WTC11 (cell line): ENCODE measurements at regions not wholly inside any gene's neighbourhood (a gene's known extent, or its start where the extent isn't known, plus 50 kb on each side); places are given as distances from the start of the nearest gene placed in this dataset.
A peak's percentile ranks its signal among the peaks of the same experiment; 100 is the strongest.
"Not testable (repeated sequence)": the region's sequence is repeated elsewhere in the genome, so short reads cannot be mapped to it uniquely, and the experiment has no call there.

Source experiments
- ATAC-seq: fragments of 200-7000 bp; cut with Tn5 transposase; 2 replicates; pipeline ENCODE4 v1.10.0; 2021; ENCODE audit warnings: mild to moderate bottlenecking, moderate library complexity
- CTCF ChIA-PET: fragments of 300-600 bp; sonication (Branson Sonifier 250); formaldehyde crosslinking; loops from one replicate; lab custom pipeline; 2021; ENCODE audit warnings: antibody characterized with exemption; lab: Charles Lee
- POLR2A ChIA-PET: fragments of 350-600 bp; sonication (Branson Sonifier 250); formaldehyde crosslinking; loops from one replicate; lab custom pipeline; 2021; ENCODE audit warnings: antibody characterized with exemption; lab: Charles Lee
- DNase-seq: peaks from one replicate; pipeline ENCODE4 v3.0.0; 2021; ENCODE audit warnings: low spot score
- H3K27ac Mint-ChIP-seq: 2 replicates; pipeline ENCODE4 v1.8.0; 2021; ENCODE audit warnings: mixed read lengths
- H3K27me3 Mint-ChIP-seq: 2 replicates; pipeline ENCODE4 v1.8.0; 2021; ENCODE audit warnings: low read depth, mild to moderate bottlenecking, moderate library complexity, mixed read lengths
- H3K36me3 Mint-ChIP-seq: 2 replicates; pipeline ENCODE4 v1.8.0; 2021; ENCODE audit warnings: mixed read lengths
- H3K4me1 Mint-ChIP-seq: 2 replicates; pipeline ENCODE4 v1.8.0; 2022; ENCODE audit warnings: mixed read lengths
- H3K4me3 Mint-ChIP-seq: 2 replicates; pipeline ENCODE4 v1.8.0; 2021; ENCODE audit warnings: mild to moderate bottlenecking, moderate library complexity, mixed read lengths
- H3K9me3 Mint-ChIP-seq: 2 replicates; pipeline ENCODE4 v1.8.0; 2021; ENCODE audit warnings: mixed read lengths
- HMGA2 ChIP-seq: fragments of 250-450 bp; sonication (Bioruptor Pico); IDR thresholded peaks from 2 replicates; pipeline ENCODE4 v1.4.0; 2021; ENCODE audit warnings: mild to moderate bottlenecking, moderate library complexity
- KAT7 ChIP-seq: sonication (generic); formaldehyde crosslinking; IDR thresholded peaks from 2 replicates; pipeline ENCODE4 v1.8.1; 2023; ENCODE audit warnings: missing genetic modification reagents, mild to moderate bottlenecking, borderline replicate concordance
- MXD4 ChIP-seq: fragments of 250-450 bp; sonication (Bioruptor Pico); IDR thresholded peaks from 2 replicates; pipeline ENCODE4 v1.8.0; 2021; ENCODE audit warnings: mild to moderate bottlenecking, moderate library complexity, borderline replicate concordance
- MYBL2 ChIP-seq: sonication (generic); formaldehyde crosslinking; IDR thresholded peaks from 2 replicates; pipeline ENCODE4 v1.8.1; 2023; ENCODE audit warnings: mild to moderate bottlenecking, moderate library complexity, missing genetic modification reagents
- NR3C1 ChIP-seq: sonication (generic); formaldehyde crosslinking; conservative IDR thresholded peaks from 2 replicates; pipeline ENCODE4 v1.8.1; 2023; ENCODE audit warnings: low read depth, mild to moderate bottlenecking, missing genetic modification reagents
- ZNF232 ChIP-seq: sonication (generic); formaldehyde crosslinking; IDR thresholded peaks from 2 replicates; pipeline ENCODE4 v1.8.0; 2022; ENCODE audit warnings: mild to moderate bottlenecking, missing genetic modification reagents
- TF ChIP-seq, protein P1 (sequence below): sonication (generic); formaldehyde crosslinking; IDR thresholded peaks from 2 replicates; pipeline ENCODE4 v1.8.0; 2023; ENCODE audit warnings: mild to moderate bottlenecking, missing genetic modification reagents
- TF ChIP-seq, protein P2 (sequence below): fragments of 250-450 bp; sonication (Bioruptor Pico); IDR thresholded peaks from 2 replicates; pipeline ENCODE4 v1.9.0; 2021; ENCODE audit warnings: mild to moderate bottlenecking
- TF ChIP-seq, protein P3 (sequence below): sonication (generic); formaldehyde crosslinking; IDR thresholded peaks from 2 replicates; pipeline ENCODE4 v1.8.0; 2022; ENCODE audit warnings: mild to moderate bottlenecking, missing genetic modification reagents
- TF ChIP-seq, protein P4 (sequence below): sonication (generic); formaldehyde crosslinking; IDR thresholded peaks from 2 replicates; pipeline ENCODE4 v1.8.1; 2022; ENCODE audit warnings: mild to moderate bottlenecking, missing genetic modification reagents, moderate library complexity, borderline replicate concordance
- TF ChIP-seq, protein P5 (sequence below): sonication (generic); formaldehyde crosslinking; IDR thresholded peaks from 2 replicates; pipeline ENCODE4 v1.8.1; 2022; ENCODE audit warnings: low read depth, mild to moderate bottlenecking, moderate library complexity, missing genetic modification reagents, borderline replicate concordance
- TF ChIP-seq, protein P6 (sequence below): sonication (generic); formaldehyde crosslinking; IDR thresholded peaks from 2 replicates; pipeline ENCODE4 v1.8.1; 2022; ENCODE audit warnings: low read depth, missing genetic modification reagents, borderline replicate concordance
- TF ChIP-seq, protein P7 (sequence below): fragments of 250-450 bp; sonication (Bioruptor Pico); conservative IDR thresholded peaks from 2 replicates; pipeline ENCODE4 v1.9.0; 2021; ENCODE audit warnings: mild to moderate bottlenecking

DNA sequence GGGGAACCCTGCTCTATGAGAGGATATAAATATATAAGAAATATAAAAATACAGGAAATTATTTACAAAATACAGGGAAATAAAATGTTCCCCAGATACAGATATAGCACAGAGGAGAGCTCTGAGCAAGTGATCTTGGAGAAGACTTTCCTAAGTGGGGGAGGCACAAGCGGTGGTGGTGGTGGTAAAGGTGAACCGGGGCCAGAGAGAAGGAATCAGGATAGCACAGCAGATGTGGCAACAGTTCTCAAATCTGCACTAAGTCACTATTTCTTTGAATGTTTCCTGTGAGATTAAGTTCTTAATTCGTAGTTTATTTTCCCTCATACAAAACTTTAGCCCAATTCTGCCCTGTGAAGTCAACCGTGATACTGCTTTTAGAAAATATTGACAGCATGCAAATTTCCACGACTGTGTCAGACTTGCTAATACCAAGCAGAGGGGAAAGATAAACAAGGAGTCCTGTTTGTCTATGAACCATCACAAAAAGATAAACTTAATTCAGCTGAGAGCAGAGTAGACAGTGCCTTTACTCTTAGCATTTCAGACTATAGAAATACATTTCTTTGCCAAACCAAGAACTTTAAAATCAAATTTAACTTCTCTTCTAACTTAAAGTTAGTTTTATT, 237.5 kb upstream of the POGK start (continued):
- TF ChIP-seq, protein P1, sequence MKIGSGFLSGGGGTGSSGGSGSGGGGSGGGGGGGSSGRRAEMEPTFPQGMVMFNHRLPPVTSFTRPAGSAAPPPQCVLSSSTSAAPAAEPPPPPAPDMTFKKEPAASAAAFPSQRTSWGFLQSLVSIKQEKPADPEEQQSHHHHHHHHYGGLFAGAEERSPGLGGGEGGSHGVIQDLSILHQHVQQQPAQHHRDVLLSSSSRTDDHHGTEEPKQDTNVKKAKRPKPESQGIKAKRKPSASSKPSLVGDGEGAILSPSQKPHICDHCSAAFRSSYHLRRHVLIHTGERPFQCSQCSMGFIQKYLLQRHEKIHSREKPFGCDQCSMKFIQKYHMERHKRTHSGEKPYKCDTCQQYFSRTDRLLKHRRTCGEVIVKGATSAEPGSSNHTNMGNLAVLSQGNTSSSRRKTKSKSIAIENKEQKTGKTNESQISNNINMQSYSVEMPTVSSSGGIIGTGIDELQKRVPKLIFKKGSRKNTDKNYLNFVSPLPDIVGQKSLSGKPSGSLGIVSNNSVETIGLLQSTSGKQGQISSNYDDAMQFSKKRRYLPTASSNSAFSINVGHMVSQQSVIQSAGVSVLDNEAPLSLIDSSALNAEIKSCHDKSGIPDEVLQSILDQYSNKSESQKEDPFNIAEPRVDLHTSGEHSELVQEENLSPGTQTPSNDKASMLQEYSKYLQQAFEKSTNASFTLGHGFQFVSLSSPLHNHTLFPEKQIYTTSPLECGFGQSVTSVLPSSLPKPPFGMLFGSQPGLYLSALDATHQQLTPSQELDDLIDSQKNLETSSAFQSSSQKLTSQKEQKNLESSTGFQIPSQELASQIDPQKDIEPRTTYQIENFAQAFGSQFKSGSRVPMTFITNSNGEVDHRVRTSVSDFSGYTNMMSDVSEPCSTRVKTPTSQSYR (CRISPR knock-in tag), result no peak
- TF ChIP-seq, protein P2, sequence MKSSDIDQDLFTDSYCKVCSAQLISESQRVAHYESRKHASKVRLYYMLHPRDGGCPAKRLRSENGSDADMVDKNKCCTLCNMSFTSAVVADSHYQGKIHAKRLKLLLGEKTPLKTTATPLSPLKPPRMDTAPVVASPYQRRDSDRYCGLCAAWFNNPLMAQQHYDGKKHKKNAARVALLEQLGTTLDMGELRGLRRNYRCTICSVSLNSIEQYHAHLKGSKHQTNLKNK, result no peak
- TF ChIP-seq NR3C1 (CRISPR knock-in tag) (no peak), ZNF232 (CRISPR knock-in tag) (no peak), MXD4 (CRISPR knock-in tag) (no peak), KAT7 (CRISPR knock-in tag) (no peak)
- TF ChIP-seq, protein P3, sequence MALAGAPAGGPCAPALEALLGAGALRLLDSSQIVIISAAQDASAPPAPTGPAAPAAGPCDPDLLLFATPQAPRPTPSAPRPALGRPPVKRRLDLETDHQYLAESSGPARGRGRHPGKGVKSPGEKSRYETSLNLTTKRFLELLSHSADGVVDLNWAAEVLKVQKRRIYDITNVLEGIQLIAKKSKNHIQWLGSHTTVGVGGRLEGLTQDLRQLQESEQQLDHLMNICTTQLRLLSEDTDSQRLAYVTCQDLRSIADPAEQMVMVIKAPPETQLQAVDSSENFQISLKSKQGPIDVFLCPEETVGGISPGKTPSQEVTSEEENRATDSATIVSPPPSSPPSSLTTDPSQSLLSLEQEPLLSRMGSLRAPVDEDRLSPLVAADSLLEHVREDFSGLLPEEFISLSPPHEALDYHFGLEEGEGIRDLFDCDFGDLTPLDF (CRISPR knock-in tag), result no peak
- TF ChIP-seq, protein P4, sequence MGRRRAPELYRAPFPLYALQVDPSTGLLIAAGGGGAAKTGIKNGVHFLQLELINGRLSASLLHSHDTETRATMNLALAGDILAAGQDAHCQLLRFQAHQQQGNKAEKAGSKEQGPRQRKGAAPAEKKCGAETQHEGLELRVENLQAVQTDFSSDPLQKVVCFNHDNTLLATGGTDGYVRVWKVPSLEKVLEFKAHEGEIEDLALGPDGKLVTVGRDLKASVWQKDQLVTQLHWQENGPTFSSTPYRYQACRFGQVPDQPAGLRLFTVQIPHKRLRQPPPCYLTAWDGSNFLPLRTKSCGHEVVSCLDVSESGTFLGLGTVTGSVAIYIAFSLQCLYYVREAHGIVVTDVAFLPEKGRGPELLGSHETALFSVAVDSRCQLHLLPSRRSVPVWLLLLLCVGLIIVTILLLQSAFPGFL (CRISPR knock-in tag), result no peak
- TF ChIP-seq, protein P5, sequence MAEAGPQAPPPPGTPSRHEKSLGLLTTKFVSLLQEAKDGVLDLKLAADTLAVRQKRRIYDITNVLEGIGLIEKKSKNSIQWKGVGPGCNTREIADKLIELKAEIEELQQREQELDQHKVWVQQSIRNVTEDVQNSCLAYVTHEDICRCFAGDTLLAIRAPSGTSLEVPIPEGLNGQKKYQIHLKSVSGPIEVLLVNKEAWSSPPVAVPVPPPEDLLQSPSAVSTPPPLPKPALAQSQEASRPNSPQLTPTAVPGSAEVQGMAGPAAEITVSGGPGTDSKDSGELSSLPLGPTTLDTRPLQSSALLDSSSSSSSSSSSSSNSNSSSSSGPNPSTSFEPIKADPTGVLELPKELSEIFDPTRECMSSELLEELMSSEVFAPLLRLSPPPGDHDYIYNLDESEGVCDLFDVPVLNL, result no peak
- TF ChIP-seq, protein P6, sequence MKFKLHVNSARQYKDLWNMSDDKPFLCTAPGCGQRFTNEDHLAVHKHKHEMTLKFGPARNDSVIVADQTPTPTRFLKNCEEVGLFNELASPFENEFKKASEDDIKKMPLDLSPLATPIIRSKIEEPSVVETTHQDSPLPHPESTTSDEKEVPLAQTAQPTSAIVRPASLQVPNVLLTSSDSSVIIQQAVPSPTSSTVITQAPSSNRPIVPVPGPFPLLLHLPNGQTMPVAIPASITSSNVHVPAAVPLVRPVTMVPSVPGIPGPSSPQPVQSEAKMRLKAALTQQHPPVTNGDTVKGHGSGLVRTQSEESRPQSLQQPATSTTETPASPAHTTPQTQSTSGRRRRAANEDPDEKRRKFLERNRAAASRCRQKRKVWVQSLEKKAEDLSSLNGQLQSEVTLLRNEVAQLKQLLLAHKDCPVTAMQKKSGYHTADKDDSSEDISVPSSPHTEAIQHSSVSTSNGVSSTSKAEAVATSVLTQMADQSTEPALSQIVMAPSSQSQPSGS, result no peak

DNA sequence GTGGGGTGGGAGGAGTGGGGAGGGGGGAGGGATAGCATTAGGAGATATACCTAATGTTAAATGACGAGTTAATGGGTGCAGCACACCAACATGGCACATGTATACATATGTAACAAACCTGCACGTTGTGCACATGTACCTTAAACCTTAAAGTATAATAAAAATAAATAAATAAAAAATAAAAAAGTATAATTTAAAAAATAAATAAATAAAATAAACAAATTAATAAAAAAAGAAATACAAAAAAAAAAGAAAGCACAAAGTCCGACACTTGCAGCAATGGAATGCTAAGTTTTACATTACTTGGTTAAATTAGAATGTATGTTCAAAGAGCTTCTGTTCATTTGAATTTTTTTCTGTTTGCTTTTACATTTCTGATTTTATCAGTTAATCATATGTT, 236.5 kb upstream of the POGK start:
- CTCF ChIA-PET, H3K27ac Mint-ChIP-seq, H3K36me3 Mint-ChIP-seq, DNase-seq, H3K4me1 Mint-ChIP-seq, H3K4me3 Mint-ChIP-seq, ATAC-seq, H3K27me3 Mint-ChIP-seq, POLR2A ChIA-PET: not testable (repeated sequence)
- H3K9me3 Mint-ChIP-seq, result peaks cover 13% of the 10 kb centered on the region
- TF ChIP-seq HMGA2 (CRISPR knock-in tag), result peak; percentile 94

DNA sequence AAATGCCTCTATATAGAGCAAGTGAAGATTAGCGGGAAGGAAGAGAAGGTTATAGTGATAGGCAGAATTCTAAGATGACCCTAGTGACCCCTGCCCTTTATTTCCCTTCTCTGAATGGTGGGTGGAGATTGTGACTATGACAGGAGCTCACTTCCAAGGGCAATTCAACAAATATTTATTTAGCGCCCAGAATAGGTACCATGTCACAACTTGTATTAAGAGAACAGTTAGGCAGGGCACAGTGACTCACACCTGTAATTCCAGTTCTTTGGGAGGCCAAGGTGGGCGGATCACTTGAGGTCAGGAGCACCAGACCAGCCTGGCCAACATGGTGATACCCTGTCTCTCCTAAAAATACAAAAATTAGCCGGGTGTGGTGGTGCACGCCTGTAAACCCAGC, 236.0 kb upstream of the POGK start:
- H3K27me3 Mint-ChIP-seq, result no peaks in the 10 kb centered on the region
- ATAC-seq, result no peak
- CTCF ChIA-PET, result no interaction called here

More for the DNA sequence above, 236.0 kb upstream of the POGK start:
- H3K27ac Mint-ChIP-seq, result no peak overlapping the region
- POLR2A ChIA-PET, result no interaction called here
- no peaks in the 10 kb centered on the region for H3K36me3 Mint-ChIP-seq
- TF ChIP-seq, protein P7, sequence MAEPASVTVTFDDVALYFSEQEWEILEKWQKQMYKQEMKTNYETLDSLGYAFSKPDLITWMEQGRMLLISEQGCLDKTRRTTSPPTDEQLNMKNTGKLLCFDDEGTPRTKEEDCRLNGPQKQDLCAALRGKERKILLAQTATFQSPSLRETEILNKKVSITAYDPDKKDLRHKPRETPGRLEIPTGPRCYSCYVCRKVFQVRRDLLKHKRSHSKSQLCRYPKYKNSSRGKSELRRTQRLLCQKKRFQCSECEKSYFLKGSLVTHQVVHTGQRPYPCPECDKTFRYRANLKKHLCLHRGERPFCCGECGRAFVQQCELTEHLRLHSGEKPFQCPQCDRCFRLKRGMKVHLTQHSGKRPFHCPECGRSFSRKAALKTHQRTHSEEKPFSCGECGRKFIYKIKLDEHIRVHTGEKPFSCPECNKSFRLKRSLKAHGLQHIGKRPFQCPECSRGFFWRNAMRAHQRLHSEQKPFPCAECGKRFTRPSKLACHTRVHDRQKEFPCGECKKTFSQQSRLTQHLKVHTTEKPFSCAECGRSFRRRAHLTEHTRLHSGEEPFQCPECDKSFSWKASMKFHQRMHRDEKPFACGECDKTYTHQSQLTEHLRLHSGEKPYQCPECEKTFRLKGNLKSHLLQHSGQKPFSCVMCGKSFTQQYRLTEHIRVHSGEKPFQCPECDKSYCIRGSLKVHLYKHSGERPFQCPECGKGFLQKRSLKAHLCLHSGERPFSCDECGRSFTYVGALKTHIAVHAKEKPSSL (CRISPR knock-in tag), result no peak
- no peak for TF ChIP-seq MYBL2 (CRISPR knock-in tag)
- no peak overlapping the region for H3K4me3 Mint-ChIP-seq
- H3K4me1 Mint-ChIP-seq, result no peaks in the 10 kb centered on the region
- H3K9me3 Mint-ChIP-seq, result peaks cover 8% of the 10 kb centered on the region
- DNase-seq, result no peak
